Liver (tissue), 2 donors: ENCODE measurements at regions not wholly inside any gene's neighbourhood (a gene's known extent, or its start where the extent isn't known, plus 50 kb on each side); places are given as distances from the start of the nearest gene placed in this dataset.

Experiments
- EGR1 ChIP-seq, 2 donors: IDR thresholded peaks; 2 replicates each; pipeline ENCODE4 v1.6.1; 2016 to 2018; ENCODE audit warnings: antibody characterized with exemption in 2 of 2, low read depth in 2 of 2
- RXRA ChIP-seq, 2 donors: IDR thresholded peaks; 2 replicates each; pipeline ENCODE4 v1.6.1; 2017 to 2018; ENCODE audit warnings: antibody characterized with exemption in 2 of 2, mild to moderate bottlenecking in 1 of 2
- donor health status: healthy.

- TF ChIP-seq EGR1 (IDR thresholded peaks at IDR 0.05; ENCODE audit: low read depth in 2 of 2) = no peak
- TF ChIP-seq RXRA (IDR thresholded peaks at IDR 0.05) = no peak
Measured at GRCh38 chr3:168469436-168469835, 373.7 kb upstream of the GOLIM4 start.
